HG03135 (cell line): ENCODE measurements at regions not wholly inside any gene's neighbourhood (a gene's known extent, or its start where the extent isn't known, plus 50 kb on each side); places are given as distances from the start of the nearest gene placed in this dataset.

Experiments
- ATAC-seq: cut with Tn5 transposase; IDR thresholded peaks from one replicate; pipeline ENCODE4 v1.9.1; 2021; ENCODE audit warnings: mild to moderate bottlenecking, moderate library complexity; ENCODE audit not compliant: unreplicated experiment

DNA sequence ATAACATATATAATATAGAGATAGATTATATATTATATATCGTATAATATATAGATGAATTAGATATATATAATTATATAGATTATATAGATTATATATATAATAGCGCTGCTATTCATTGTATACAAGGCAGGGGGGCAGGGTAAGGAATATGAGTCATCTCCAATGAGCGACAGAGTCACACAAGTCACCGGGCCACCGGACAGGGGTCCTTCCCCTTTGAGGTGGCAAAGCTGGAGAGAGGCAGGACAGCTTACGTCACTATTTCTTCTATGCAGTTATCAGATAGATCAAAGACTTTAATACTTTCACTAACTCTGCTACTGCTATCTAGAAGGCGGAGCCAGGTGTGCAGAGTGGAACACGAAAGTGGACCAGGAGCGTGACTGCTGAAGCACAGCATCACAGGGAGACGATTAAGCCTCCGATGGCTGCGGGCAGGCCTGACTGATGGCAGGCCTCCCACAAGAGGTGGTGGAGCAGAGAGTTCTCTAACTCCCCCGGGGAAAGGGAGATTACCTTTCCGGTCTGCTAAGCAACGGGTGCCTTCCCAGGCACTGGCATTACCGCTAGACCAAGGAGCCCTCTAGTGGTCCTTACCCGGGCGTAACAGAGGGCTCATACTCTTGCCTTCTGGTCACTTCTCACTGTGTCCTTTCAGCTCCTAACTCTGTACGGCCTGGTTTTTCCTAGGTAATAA, 2154.7 kb downstream of the MRPL39 start:
- no peak for ATAC-seq

- no peak for ATAC-seq
These were observed 2162.0 kb downstream of the MRPL39 start for GRCh38 chr21:23445307-23445706.

DNA sequence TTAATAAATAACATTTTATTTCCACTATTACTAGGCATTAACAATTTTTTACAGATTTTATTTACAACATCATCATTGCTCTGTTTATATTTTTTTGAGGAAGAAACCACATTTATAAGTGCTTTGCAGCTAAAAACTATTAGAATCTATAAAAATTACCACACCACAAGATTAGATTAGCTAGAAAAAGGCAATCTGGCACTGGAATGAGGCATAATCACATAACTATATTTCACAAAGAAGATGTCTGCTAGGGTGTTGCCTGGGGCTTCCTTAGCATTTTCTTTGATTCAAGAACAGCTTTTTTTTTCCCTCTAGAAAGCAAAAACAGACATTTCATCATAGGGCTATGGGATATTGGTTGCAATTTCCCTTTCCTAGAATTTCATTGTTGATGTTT, 2169.2 kb downstream of the MRPL39 start:
- ATAC-seq: no peak

GRCh38 chr21:23402929-23403520, 2204.3 kb downstream of the MRPL39 start:
- no peak for ATAC-seq

- no peak for ATAC-seq
These were observed 2206.0 kb downstream of the MRPL39 start for GRCh38 chr21:23401278-23401677.

GRCh38 chr21:23398726-23399125, 2208.6 kb downstream of the MRPL39 start:
- no peak for ATAC-seq

- no peak for ATAC-seq
These were observed 2212.8 kb downstream of the MRPL39 start for GRCh38 chr21:23394458-23394857.

- ATAC-seq: no peak
These were observed 2222.6 kb downstream of the MRPL39 start for GRCh38 chr21:23384679-23385078.

GRCh38 chr21:23374155-23374554, 2233.1 kb downstream of the MRPL39 start:
- ATAC-seq: no peak

GRCh38 chr21:23356905-23357304, 2250.4 kb downstream of the MRPL39 start:
- ATAC-seq: no peak

- ATAC-seq: no peak
These were observed 2291.1 kb downstream of the MRPL39 start for GRCh38 chr21:23316190-23316589.

DNA sequence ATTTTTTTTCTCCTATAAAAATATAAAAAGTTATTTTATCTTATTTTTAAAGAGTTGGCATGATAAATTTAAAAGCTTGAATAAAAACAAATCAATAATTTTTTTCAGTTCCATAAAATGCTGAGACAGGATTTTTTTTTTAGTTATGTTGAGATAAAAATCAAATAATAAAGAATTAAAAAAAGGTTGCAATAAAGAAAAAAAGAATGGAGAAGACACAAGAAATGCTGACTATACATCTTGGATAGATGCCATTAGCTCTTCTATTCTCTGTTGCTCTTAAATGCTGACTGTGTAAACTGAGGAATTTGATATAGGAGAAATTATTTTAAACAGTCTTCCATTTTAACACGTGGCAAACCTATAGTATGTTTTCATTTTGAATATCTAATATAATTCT, 2298.5 kb downstream of the MRPL39 start:
- ATAC-seq: no peak

GRCh38 chr21:23307065-23307464, 2300.2 kb downstream of the MRPL39 start:
- no peak for ATAC-seq

GRCh38 chr21:23292292-23292691, 2294.1 kb downstream of the NCAM2 start:
- no peak for ATAC-seq

- no peak for ATAC-seq
These were observed 2283.7 kb downstream of the NCAM2 start for GRCh38 chr21:23281917-23282316.

DNA sequence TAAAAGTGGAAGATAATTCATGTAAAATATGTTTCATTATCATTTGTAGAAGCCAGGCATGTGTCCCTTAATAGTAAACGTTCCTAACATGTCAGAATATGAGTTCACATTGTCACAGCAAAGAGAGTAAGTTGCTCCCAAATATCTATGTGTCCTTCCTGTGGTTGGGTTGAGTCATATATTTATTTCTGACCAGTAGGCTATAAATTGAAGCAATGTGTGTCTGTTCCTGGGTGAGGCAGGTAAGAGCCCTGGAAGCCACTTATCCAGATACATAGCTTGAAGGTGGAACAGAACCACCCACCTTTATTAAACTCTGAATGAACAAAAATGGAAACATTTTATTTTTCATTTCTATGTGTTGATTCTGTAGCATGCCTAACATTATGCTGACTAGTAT, 2251.6 kb downstream of the NCAM2 start:
- ATAC-seq: no peak

GRCh38 chr21:23247334-23247733, 2249.1 kb downstream of the NCAM2 start:
- no peak for ATAC-seq

- no peak for ATAC-seq
These were observed 2247.0 kb downstream of the NCAM2 start for GRCh38 chr21:23245255-23245654.

- no peak for ATAC-seq
These were observed 2225.7 kb downstream of the NCAM2 start for GRCh38 chr21:23223882-23224281.

GRCh38 chr21:23218667-23219066, 2220.5 kb downstream of the NCAM2 start:
- no peak for ATAC-seq

- ATAC-seq: no peak
These were observed 2219.4 kb downstream of the NCAM2 start for GRCh38 chr21:23217597-23217996.

- no peak for ATAC-seq
These were observed 2217.1 kb downstream of the NCAM2 start for GRCh38 chr21:23215261-23215660.
